ENCODE measurements at regions not wholly inside any gene's neighbourhood (a gene's known extent, or its start where the extent isn't known, plus 50 kb on each side); places are given as distances from the start of the nearest gene placed in this dataset.
"Not testable (repeated sequence)": the region's sequence is repeated elsewhere in the genome, so short reads cannot be mapped to it uniquely, and the experiment has no call there.

- Mint-ChIP-seq H3K4me1 (no peaks in the 10 kb centered on the region), H3K9me3 (peaks cover 0 to 3% of the 10 kb centered on the region in 2 donors), H3K4me3 (no peak overlapping the region), H3K27me3 (no peaks in the 10 kb centered on the region), H3K36me3 (no peaks in the 10 kb centered on the region), H3K27ac (no peak overlapping the region)
- DNase-seq (no peak), ATAC-seq (replicated peaks) (no peak)
These were observed 358.2 kb upstream of the UBE2E3 start for GRCh38 chr2:180621941-180622918.

- ATAC-seq (replicated peaks) (no peak), DNase-seq (no peak)
- Mint-ChIP-seq H3K27ac (no peak overlapping the region), H3K9me3 (peaks cover 0 to 3% of the 10 kb centered on the region in 2 donors), H3K27me3 (no peaks in the 10 kb centered on the region), H3K36me3 (no peaks in the 10 kb centered on the region), H3K4me1 (no peaks in the 10 kb centered on the region), H3K4me3 (no peak overlapping the region)
These were observed 359.0 kb upstream of the UBE2E3 start for GRCh38 chr2:180621366-180621765.

- H3K4me1 Mint-ChIP-seq: no peaks in the 10 kb centered on the region
- DNase-seq: no peak
- H3K9me3 Mint-ChIP-seq: peaks cover 0 to 3% of the 10 kb centered on the region in 2 donors
- H3K27ac Mint-ChIP-seq: no peak overlapping the region
- no peaks in the 10 kb centered on the region for H3K27me3 Mint-ChIP-seq
- H3K36me3 Mint-ChIP-seq: no peaks in the 10 kb centered on the region
- no peak overlapping the region for H3K4me3 Mint-ChIP-seq
- ATAC-seq (replicated peaks): no peak
These were observed 361.8 kb upstream of the UBE2E3 start for GRCh38 chr2:180618570-180618969.

DNA sequence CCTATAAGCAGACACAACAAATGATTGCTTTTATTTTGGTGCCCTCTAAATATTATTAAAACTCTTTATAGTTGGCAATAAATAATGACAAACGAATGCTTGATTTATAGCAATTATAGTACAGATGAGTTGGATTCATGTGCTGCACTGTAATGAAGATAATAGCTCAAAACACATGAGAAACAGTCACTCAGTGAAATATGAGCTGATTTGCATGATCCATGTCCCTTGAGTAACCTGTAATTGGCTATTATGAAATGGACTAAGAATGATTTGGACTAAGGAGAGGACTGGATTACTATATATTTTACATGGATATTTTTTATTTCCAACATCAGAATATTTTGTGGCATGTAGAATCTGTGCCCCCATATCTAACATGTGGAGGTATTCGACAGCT lies 365.6 kb upstream of the UBE2E3 start:
- Mint-ChIP-seq H3K27me3 (no peaks in the 10 kb centered on the region), H3K27ac (no peak overlapping the region), H3K4me3 (no peak overlapping the region), H3K4me1 (no peaks in the 10 kb centered on the region), H3K36me3 (no peaks in the 10 kb centered on the region), H3K9me3 (no peaks in the 10 kb centered on the region)
- no peak for ATAC-seq (replicated peaks)
- no peak for DNase-seq

- Mint-ChIP-seq H3K4me3 (no peak overlapping the region), H3K27me3 (no peaks in the 10 kb centered on the region), H3K9me3 (no peaks in the 10 kb centered on the region), H3K4me1 (no peaks in the 10 kb centered on the region), H3K36me3 (no peaks in the 10 kb centered on the region), H3K27ac (no peak overlapping the region)
- no peak for ATAC-seq (replicated peaks)
- DNase-seq: no peak
These were observed 370.6 kb upstream of the UBE2E3 start for GRCh38 chr2:180609626-180610340.

- no peak overlapping the region for H3K4me3 Mint-ChIP-seq
- ATAC-seq (replicated peaks) (no peak), DNase-seq (no peak)
- H3K4me1 Mint-ChIP-seq: no peaks in the 10 kb centered on the region
- H3K9me3 Mint-ChIP-seq: no peaks in the 10 kb centered on the region
- H3K27me3 Mint-ChIP-seq: no peaks in the 10 kb centered on the region
- H3K36me3 Mint-ChIP-seq: no peaks in the 10 kb centered on the region
- H3K27ac Mint-ChIP-seq: no peak overlapping the region
These were observed 372.8 kb upstream of the UBE2E3 start for GRCh38 chr2:180607514-180608049.

- no peaks in the 10 kb centered on the region for H3K4me1 Mint-ChIP-seq
These were observed 376.3 kb upstream of the UBE2E3 start for GRCh38 chr2:180604077-180604476.

DNA sequence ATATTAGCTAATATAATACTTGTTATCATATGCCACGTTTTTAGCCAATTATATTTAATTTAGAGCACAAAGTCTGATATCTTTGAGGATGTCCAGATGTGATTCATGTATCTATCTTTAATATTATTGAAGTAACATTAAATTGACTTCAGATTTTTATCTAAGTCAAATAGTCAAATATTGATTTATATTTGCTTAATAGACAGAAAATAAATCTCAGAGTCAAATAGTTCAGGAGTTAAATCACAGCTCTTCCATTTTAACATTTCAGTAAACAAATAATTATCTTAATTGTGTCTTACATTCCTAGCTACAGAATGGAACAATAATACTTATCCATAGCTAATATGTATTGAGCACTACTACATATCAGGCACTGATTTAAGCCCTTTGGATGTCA lies 379.4 kb upstream of the UBE2E3 start:
- Mint-ChIP-seq H3K36me3 (no peaks in the 10 kb centered on the region), H3K27me3 (no peaks in the 10 kb centered on the region), H3K4me3 (no peak overlapping the region), H3K4me1 (no peaks in the 10 kb centered on the region), H3K27ac (no peak overlapping the region), H3K9me3 (peaks cover 3 to 4% of the 10 kb centered on the region in 2 donors)
- ATAC-seq (replicated peaks) (no peak), DNase-seq (no peak)

More at GRCh38 chr2:180604077-180604476, 376.3 kb upstream of the UBE2E3 start:
- no peaks in the 10 kb centered on the region for H3K9me3 Mint-ChIP-seq
- no peak overlapping the region for H3K27ac Mint-ChIP-seq
- no peaks in the 10 kb centered on the region for H3K36me3 Mint-ChIP-seq
- ATAC-seq (replicated peaks) (peak in 1 of 2 donors; percentile 29), DNase-seq (no peak)
- no peak overlapping the region for H3K4me3 Mint-ChIP-seq
- no peaks in the 10 kb centered on the region for H3K27me3 Mint-ChIP-seq

DNA sequence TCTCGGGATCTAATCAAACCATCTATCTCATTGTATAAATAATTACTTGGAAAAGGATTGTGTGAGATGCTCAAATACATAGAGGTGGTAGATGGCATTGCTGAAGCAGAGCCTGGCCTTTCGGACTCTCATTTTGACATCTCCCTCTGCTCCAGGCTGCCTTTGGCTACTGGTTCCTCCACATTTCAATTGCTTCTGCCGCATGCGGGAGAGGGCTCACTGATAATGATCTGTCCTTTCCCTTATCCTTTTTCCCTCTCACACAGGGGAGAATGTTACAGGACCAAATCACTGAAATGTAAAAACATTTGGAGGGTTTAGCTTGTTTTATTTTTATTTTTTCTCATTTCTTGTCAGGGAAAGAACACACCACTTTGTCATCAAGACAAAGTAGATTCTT lies 380.6 kb upstream of the UBE2E3 start:
- ATAC-seq (replicated peaks) (no peak), DNase-seq (no peak)
- Mint-ChIP-seq H3K4me3 (no peak overlapping the region), H3K27ac (no peak overlapping the region), H3K4me1 (no peaks in the 10 kb centered on the region), H3K36me3 (no peaks in the 10 kb centered on the region), H3K9me3 (peaks cover 4 to 5% of the 10 kb centered on the region in 2 donors), H3K27me3 (no peaks in the 10 kb centered on the region)

DNA sequence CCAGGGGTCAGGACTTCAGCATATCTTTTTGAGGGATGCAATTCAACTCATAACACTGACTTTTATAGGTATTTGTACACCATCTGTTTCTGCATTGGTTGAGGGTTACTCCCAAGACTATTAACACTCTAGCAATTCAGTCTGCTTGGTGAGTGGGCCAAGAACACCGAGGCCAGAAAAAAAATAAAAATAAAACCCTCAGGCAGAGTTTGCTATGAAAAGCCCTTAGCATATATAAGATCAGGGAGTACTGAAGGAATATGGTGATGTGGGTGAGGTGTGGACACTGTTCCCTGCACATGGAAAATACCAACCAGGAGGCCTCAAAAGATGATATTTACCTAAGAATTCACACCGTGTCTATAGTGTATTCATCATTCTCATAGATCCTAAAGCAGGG lies 383.2 kb upstream of the UBE2E3 start:
- Mint-ChIP-seq H3K27ac (no peak overlapping the region), H3K4me1 (no peaks in the 10 kb centered on the region), H3K4me3 (no peak overlapping the region), H3K9me3 (peaks cover 4 to 5% of the 10 kb centered on the region in 2 donors), H3K36me3 (no peaks in the 10 kb centered on the region), H3K27me3 (no peaks in the 10 kb centered on the region)
- ATAC-seq (replicated peaks) (no peak), DNase-seq (no peak)

DNA sequence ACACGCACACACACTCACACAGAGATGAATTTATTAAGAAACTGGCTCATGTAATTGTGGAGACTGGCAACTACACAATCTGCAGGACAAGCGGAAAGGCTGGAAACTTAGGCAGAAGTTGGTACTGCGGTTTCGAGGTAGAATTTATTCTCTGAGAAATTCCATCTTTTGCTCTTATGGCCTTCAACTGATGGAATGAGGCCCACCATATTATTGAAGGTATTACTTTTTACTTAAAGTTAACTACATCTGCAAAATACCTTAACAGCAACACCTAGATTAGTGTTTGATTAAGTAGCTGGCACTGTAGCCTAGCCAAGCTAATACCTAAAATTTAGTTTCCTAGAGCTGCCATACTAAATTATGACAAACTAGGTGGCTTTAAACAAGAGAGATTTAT lies 384.0 kb upstream of the UBE2E3 start:
- Mint-ChIP-seq H3K36me3 (no peaks in the 10 kb centered on the region), H3K27ac (no peak overlapping the region), H3K4me3 (no peak overlapping the region), H3K4me1 (no peaks in the 10 kb centered on the region), H3K27me3 (no peaks in the 10 kb centered on the region), H3K9me3 (peaks cover 4 to 5% of the 10 kb centered on the region in 2 donors)
- ATAC-seq (replicated peaks) (no peak), DNase-seq (no peak)

GRCh38 chr2:180591947-180592346 lies 388.5 kb upstream of the UBE2E3 start:
- Mint-ChIP-seq H3K27ac (no peak overlapping the region), H3K4me1 (no peaks in the 10 kb centered on the region), H3K27me3 (no peaks in the 10 kb centered on the region), H3K4me3 (no peak overlapping the region), H3K9me3 (peaks cover 8% of the 10 kb centered on the region in 2 donors), H3K36me3 (no peaks in the 10 kb centered on the region)
- ATAC-seq (replicated peaks): no peak
- DNase-seq: no peak

DNA sequence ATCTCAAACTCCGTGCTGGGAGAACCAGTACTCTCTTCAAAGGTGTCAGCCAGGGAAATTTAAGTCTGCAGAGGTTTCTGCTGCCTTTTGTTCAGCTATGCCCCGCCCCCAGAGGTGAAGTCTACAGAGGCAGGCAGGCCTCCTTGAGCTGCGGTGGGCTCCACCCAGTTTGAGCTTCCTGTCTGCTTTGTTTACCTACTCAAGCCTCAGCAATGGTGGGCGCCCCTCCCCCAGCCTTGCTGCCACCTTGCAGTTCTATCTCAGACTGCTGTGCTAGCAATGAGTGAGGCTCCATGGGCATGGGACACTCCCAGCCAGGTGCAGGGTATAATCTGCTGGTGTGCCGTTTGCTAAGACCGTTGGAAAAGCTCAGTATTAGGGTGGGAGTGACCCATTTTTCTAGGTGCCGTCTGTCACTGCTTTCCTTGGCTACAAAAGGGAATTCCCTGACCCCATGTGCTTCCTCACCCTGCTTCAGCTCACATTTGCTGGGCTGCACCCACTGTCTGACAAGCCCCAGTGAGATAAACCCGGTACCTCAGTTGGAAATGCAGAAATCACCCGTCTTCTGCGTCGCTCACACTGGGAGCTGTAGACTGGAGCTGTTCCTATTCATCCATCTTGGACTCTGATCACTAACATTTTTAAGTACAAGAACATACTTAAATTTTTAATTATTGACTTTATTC lies 389.2 kb upstream of the UBE2E3 start:
- H3K4me1 Mint-ChIP-seq; H3K36me3 Mint-ChIP-seq; H3K27me3 Mint-ChIP-seq; H3K4me3 Mint-ChIP-seq; H3K27ac Mint-ChIP-seq; H3K9me3 Mint-ChIP-seq; ATAC-seq (replicated peaks): not testable (repeated sequence)
- peak; percentile 1 for DNase-seq

DNA sequence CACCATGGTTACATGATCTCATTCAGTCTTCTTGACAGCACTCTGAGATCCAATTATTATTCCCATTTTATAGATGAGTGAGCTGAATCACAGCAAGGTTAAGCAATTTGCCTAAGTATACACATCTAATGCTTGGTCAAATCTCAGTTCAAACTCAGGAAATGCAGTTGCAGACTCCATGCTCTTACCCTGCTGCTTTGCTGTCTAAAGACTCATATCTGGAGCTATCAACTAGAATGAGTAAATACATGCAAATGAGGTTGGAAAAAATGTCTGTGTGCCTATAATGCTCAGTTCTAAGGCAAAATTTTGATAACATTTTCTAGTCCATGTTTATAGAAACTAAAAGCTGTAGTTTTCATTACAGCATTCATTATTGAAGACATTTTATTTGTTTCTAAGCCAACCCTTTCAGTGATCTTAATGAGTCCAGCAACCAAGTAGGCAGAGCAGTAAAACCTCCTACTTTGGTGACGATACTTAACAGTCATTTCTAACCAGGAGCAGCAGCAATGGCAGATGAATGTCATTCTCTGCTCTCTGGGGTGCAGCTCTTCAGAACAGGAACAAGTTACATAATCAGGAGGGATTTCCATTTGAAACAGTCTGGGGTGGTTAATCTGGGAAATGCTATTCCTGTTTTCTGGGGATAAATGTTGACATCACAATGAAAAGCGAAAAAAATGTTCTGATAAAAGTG lies 396.8 kb upstream of the UBE2E3 start:
- ATAC-seq (replicated peaks): peak in 1 of 2 donors; percentile 41
- no peaks in the 10 kb centered on the region for H3K4me1 Mint-ChIP-seq
- peaks cover 2 to 3% of the 10 kb centered on the region in 2 donors for H3K9me3 Mint-ChIP-seq
- H3K27ac Mint-ChIP-seq: no peak overlapping the region
- no peak overlapping the region for H3K4me3 Mint-ChIP-seq
- no peaks in the 10 kb centered on the region for H3K36me3 Mint-ChIP-seq
- no peak for DNase-seq
- no peaks in the 10 kb centered on the region for H3K27me3 Mint-ChIP-seq

Data from stimulated activated naive B cell treated with anti-CD40 and anti-IgM and Interleukin-4, amounts not matched to agents 10 μg/mL and 1 μg/mL and 100 μg/mL, for 72 hours (primary cell).